ENCODE measurements at regions not wholly inside any gene's neighbourhood (a gene's known extent, or its start where the extent isn't known, plus 50 kb on each side); places are given as distances from the start of the nearest gene placed in this dataset.

DNA sequence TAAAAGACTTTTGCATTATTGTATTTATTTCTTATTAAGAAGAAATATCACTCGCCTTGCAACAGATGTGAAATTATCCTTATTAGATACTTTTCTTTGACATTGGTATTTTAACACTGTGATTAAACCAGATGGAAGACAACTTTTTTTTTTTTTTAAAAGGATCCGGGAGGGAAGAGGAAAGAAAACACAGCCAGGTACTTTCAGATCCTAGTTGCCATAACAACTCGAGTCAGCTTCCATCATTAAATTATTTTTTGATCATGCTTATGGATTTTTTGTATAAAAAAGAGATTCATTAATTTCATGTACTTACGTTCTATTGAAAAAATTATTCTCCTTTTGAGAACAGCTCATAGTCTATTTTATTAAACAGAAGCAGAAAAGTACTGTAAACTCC lies 515.7 kb downstream of the TBC1D4 start:
- Histone ChIP-seq H3K9me3 (no peaks in the 10 kb centered on the region), H3K4me3 (no peak overlapping the region), H3K36me3 (no peaks in the 10 kb centered on the region), H3K27me3 (no peaks in the 10 kb centered on the region), H3K4me1 (ENCODE audit: insufficient read depth) (no peaks in the 10 kb centered on the region), H3K27ac (no peak overlapping the region)
- WGBS, 3 donors = 11 to 20% (median 20%) methylated on average over 4 of the region's 4 CpGs
- no peak for TF ChIP-seq POLR2A (IDR thresholded peaks at IDR 0.05)
- TF ChIP-seq EP300 (IDR thresholded peaks at IDR 0.05) = no peak
- TF ChIP-seq, protein P1, sequence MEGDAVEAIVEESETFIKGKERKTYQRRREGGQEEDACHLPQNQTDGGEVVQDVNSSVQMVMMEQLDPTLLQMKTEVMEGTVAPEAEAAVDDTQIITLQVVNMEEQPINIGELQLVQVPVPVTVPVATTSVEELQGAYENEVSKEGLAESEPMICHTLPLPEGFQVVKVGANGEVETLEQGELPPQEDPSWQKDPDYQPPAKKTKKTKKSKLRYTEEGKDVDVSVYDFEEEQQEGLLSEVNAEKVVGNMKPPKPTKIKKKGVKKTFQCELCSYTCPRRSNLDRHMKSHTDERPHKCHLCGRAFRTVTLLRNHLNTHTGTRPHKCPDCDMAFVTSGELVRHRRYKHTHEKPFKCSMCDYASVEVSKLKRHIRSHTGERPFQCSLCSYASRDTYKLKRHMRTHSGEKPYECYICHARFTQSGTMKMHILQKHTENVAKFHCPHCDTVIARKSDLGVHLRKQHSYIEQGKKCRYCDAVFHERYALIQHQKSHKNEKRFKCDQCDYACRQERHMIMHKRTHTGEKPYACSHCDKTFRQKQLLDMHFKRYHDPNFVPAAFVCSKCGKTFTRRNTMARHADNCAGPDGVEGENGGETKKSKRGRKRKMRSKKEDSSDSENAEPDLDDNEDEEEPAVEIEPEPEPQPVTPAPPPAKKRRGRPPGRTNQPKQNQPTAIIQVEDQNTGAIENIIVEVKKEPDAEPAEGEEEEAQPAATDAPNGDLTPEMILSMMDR (IDR thresholded peaks at IDR 0.05) = no peak
- intact Hi-C loops (cut with DNase I) = no loop called here
- no peak for DNase-seq

DNA sequence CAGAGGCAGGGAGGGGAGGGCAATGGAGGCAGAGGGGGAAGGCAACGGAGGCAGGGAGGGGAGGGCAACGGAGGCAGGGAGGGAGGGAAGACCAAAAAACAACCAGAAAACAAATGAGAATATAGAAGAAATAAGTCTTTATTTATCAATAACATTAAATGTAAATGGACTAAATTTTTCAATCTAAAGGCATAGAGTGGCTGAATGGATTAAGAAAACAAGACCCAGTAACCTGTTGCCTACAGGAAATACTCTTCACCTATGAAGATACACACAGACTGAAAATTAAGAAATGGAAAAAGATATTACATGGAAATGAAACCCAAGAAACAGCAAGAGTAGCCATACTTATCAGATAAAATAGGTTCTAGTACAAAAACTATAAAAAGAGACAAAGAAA lies 536.3 kb downstream of the TBC1D4 start:
- Histone ChIP-seq H3K27ac (no peak overlapping the region), H3K36me3 (no peaks in the 10 kb centered on the region), H3K27me3 (no peaks in the 10 kb centered on the region), H3K4me1 (ENCODE audit: insufficient read depth) (no peaks in the 10 kb centered on the region), H3K9me3 (no peaks in the 10 kb centered on the region), H3K4me3 (no peak overlapping the region)
- intact Hi-C loops (cut with DNase I) = no loop called here
- TF ChIP-seq, protein P1 (IDR thresholded peaks at IDR 0.05) = no peak
- no peak for TF ChIP-seq EP300 (IDR thresholded peaks at IDR 0.05)
- TF ChIP-seq POLR2A (IDR thresholded peaks at IDR 0.05) = no peak
- 88 to 98% (median 93%) methylated on average over 2 of the region's 2 CpGs for WGBS, 3 donors
- no peak for DNase-seq

- Histone ChIP-seq H3K27me3 (no peaks in the 10 kb centered on the region), H3K4me3 (no peak overlapping the region), H3K9me3 (no peaks in the 10 kb centered on the region), H3K27ac (no peak overlapping the region), H3K4me1 (ENCODE audit: insufficient read depth) (no peaks in the 10 kb centered on the region), H3K36me3 (no peaks in the 10 kb centered on the region)
- TF ChIP-seq, protein P1 (IDR thresholded peaks at IDR 0.05) = no peak
- TF ChIP-seq EP300 (IDR thresholded peaks at IDR 0.05) = no peak
- no peak for TF ChIP-seq POLR2A (IDR thresholded peaks at IDR 0.05)
- DNase-seq = no peak
- intact Hi-C loops (cut with DNase I) = no loop called here
These were observed 550.1 kb downstream of the TBC1D4 start for GRCh38 chr13:74931698-74932433.

DNA sequence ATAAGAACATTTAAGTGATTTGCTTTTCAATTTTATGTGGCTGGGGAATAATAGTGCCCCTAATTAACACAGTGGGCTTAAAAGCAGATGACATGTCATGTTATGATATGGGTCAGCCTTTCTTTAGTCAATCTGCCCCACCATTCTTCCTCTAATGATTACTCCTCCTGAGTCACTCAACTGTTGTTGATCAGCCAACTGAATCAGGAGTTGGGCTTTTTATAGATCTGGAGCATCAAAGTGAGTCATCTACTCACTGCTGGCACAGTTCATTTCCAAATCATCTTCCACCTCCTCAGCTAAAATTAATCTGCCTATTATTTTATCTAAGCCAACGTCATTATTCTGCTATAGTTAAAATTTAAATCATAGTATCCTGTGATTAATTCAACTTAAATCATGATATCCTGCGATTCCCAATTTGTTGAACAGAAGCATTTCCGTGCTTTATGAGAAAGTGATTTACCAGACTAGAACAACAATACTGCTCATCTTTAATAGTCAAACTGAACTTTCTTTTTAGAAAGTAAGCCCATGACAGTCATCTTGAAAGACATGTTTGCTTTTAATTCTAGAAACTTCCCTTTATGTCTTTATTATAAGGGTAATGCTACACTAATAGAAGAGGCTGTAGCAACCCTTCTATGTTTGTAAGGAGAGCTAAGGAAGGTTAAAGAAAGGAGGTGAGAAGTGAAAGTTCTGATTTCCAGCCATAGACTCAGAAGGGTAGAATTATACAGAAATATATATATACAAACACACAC lies 551.4 kb downstream of the TBC1D4 start:
- intact Hi-C loops (cut with DNase I) = no loop called here

More for the DNA sequence above, 551.4 kb downstream of the TBC1D4 start:
- 69 to 77% (median 76%) methylated on average over 3 of the region's 3 CpGs for WGBS, 3 donors
- Histone ChIP-seq H3K36me3 (no peaks in the 10 kb centered on the region), H3K4me1 (ENCODE audit: insufficient read depth) (no peaks in the 10 kb centered on the region), H3K4me3 (no peak overlapping the region), H3K27me3 (no peaks in the 10 kb centered on the region), H3K9me3 (no peaks in the 10 kb centered on the region), H3K27ac (no peak overlapping the region)
- TF ChIP-seq EP300 (IDR thresholded peaks at IDR 0.05) (no peak), POLR2A (IDR thresholded peaks at IDR 0.05) (no peak)
- TF ChIP-seq, protein P1 (IDR thresholded peaks at IDR 0.05) = no peak
- no peak for DNase-seq

All from ovary (tissue), 7 donors.